ENCODE measurements at regions not wholly inside any gene's neighbourhood (a gene's known extent, or its start where the extent isn't known, plus 50 kb on each side); places are given as distances from the start of the nearest gene placed in this dataset.

DNA sequence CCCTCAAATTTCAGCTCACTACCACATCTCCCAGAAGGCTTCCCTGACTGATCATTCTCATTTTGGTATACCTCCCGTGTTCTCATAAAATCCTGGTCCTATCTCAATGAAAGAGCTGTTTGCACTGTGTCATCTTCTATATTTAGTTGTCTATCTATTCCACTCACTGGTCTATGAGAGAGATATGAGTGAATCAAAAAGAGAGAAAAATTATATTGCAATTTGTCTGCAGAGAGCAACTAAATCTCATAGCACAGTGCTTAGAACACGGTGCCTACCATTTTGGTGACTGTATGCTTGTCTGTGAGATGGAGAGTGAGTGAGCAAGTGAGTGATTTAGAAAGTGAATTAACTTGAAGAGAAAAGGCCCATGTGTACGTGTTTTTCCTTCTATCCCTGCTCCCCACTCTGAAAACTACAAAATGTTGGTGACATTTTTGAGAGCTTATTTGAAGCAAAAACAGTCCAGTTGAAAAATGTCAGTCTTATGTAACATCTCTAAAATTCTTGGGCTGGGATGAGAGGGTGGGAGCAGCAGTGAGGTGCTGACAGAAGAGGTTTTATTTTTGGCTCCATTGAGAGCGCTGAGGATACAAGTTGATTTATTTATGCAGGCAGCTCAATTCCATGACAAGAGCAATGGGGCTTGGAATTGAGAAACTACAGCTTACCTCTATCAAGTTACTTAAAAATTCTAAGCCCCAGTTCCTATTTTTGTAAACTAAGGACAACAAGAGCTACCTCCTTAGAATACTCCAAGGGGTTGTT lies 373.5 kb upstream of the CHST9 start:
- H3K9me3 ChIP-seq (ENCODE audit: control insufficient read depth, insufficient read depth, low read depth, low read length): no peaks in the 10 kb centered on the region
- H3K79me2 ChIP-seq (ENCODE audit: control insufficient read depth, insufficient read depth, low read length): no peaks in the 10 kb centered on the region
- DNase-seq (ENCODE audit: low read depth in 2 of 2): no peak
- H3K4me1 ChIP-seq (ENCODE audit: control insufficient read depth, extremely low read depth, insufficient read depth, low read length): no peaks in the 10 kb centered on the region
- no peak overlapping the region for H3K4me2 ChIP-seq (ENCODE audit: extremely low read depth, insufficient read depth, low read length)
- H3K4me3 ChIP-seq (replicated peaks in 1 of 4; ENCODE audit: control extremely low read depth in 1 of 4, insufficient read depth in 1 of 4, low read depth in 3 of 4, low read length in 4 of 4): no peak overlapping the region
- H3K27ac ChIP-seq (ENCODE audit: insufficient read depth, low read length): no peak overlapping the region
- H2AFZ ChIP-seq (ENCODE audit: low read length): no peak overlapping the region
- TF ChIP-seq EZH2 (IDR thresholded peaks at IDR 0.05; ENCODE audit: low read length, missing control alignments): no peak
- TF ChIP-seq, protein P1, sequence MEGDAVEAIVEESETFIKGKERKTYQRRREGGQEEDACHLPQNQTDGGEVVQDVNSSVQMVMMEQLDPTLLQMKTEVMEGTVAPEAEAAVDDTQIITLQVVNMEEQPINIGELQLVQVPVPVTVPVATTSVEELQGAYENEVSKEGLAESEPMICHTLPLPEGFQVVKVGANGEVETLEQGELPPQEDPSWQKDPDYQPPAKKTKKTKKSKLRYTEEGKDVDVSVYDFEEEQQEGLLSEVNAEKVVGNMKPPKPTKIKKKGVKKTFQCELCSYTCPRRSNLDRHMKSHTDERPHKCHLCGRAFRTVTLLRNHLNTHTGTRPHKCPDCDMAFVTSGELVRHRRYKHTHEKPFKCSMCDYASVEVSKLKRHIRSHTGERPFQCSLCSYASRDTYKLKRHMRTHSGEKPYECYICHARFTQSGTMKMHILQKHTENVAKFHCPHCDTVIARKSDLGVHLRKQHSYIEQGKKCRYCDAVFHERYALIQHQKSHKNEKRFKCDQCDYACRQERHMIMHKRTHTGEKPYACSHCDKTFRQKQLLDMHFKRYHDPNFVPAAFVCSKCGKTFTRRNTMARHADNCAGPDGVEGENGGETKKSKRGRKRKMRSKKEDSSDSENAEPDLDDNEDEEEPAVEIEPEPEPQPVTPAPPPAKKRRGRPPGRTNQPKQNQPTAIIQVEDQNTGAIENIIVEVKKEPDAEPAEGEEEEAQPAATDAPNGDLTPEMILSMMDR (conservative IDR thresholded peaks at IDR 0.05 in 1 of 2, IDR thresholded peaks at IDR 0.05 in 1 of 2; ENCODE audit: low read depth in 1 of 2, low read length in 2 of 2): no peak
- H3K27me3 ChIP-seq (ENCODE audit: control insufficient read depth, insufficient read depth, low read length): no peaks in the 10 kb centered on the region
- no peaks in the 10 kb centered on the region for H4K20me1 ChIP-seq (ENCODE audit: control insufficient read depth, extremely low read depth, insufficient read depth, low read length)
- no peak overlapping the region for H3K9ac ChIP-seq (ENCODE audit: insufficient read depth, low read length)
- no peaks in the 10 kb centered on the region for H3K36me3 ChIP-seq (ENCODE audit: control insufficient read depth, insufficient read depth, low read length)

DNA sequence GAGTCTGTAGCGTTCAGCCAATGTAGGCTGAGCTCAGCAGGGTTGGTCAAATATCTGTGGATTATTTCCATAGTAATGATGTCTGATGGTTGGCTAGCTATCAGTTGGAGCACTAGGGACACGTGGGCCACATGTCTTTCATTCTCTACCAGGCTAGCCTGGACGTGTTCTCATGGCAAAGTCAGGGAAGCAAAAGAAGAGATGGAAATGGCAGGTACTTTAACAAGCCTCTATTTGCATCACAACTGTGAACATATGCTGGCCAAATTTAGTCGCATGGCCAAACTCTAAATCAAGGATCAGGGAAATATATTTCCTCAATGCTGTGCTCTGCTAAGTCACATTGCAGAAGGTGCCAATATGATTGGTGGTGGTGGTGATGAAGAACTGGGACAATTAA lies 371.6 kb upstream of the CHST9 start:
- Histone ChIP-seq H3K4me1 (ENCODE audit: control insufficient read depth, extremely low read depth, insufficient read depth, low read length) (no peaks in the 10 kb centered on the region), H3K27ac (ENCODE audit: insufficient read depth, low read length) (no peak overlapping the region), H3K79me2 (ENCODE audit: control insufficient read depth, insufficient read depth, low read length) (no peaks in the 10 kb centered on the region), H3K4me3 (replicated peaks in 1 of 4; ENCODE audit: control extremely low read depth in 1 of 4, insufficient read depth in 1 of 4, low read depth in 3 of 4, low read length in 4 of 4) (no peak overlapping the region), H3K36me3 (ENCODE audit: control insufficient read depth, insufficient read depth, low read length) (no peaks in the 10 kb centered on the region), H3K4me2 (ENCODE audit: extremely low read depth, insufficient read depth, low read length) (no peak overlapping the region), H2AFZ (ENCODE audit: low read length) (no peak overlapping the region), H3K27me3 (ENCODE audit: control insufficient read depth, insufficient read depth, low read length) (no peaks in the 10 kb centered on the region), H3K9ac (ENCODE audit: insufficient read depth, low read length) (no peak overlapping the region), H4K20me1 (ENCODE audit: control insufficient read depth, extremely low read depth, insufficient read depth, low read length) (no peaks in the 10 kb centered on the region), H3K9me3 (ENCODE audit: control insufficient read depth, insufficient read depth, low read depth, low read length) (no peaks in the 10 kb centered on the region)
- no peak for DNase-seq (ENCODE audit: low read depth in 2 of 2)
- TF ChIP-seq EZH2 (IDR thresholded peaks at IDR 0.05; ENCODE audit: low read length, missing control alignments): no peak
- TF ChIP-seq, protein P1 (conservative IDR thresholded peaks at IDR 0.05 in 1 of 2, IDR thresholded peaks at IDR 0.05 in 1 of 2; ENCODE audit: low read depth in 1 of 2, low read length in 2 of 2): no peak

DNA sequence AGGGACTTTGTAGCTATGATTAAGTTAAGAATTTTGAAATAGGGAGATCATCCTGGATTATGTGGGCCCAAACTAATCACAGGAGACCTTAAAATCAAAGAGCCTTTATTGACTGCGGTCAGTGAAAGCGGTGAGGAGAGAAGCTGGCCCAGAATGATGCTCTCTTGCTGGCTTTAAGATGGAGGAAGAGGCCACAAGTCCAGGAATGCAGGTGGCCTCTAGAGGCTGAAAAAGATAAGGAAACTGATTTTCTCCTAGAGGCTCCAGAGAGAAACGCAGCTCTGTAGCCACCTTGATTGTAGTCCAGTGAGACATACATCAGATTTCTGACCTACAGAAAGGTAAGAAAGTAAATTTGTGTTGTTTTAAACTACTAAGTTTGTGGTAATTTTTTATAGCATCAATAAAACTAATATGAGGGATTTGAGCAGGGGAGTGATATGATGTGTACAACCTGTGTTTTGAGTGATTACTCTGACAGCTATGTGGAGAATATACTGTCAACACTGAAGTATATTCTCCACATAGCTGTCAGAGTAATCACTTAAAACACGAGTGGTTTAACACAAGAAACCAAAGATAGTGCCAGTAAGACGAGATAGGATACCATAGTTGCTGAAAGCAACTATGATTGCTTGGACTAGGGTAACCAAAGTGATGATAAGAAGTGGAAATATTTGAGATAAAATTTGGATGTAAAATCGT lies 364.4 kb upstream of the CHST9 start:
- H3K79me2 ChIP-seq (ENCODE audit: control insufficient read depth, insufficient read depth, low read length): no peaks in the 10 kb centered on the region
- TF ChIP-seq, protein P1 (conservative IDR thresholded peaks at IDR 0.05 in 1 of 2, IDR thresholded peaks at IDR 0.05 in 1 of 2; ENCODE audit: low read depth in 1 of 2, low read length in 2 of 2): no peak
- TF ChIP-seq EZH2 (IDR thresholded peaks at IDR 0.05; ENCODE audit: low read length, missing control alignments): no peak
- no peaks in the 10 kb centered on the region for H4K20me1 ChIP-seq (ENCODE audit: control insufficient read depth, extremely low read depth, insufficient read depth, low read length)

More for the DNA sequence above, 364.4 kb upstream of the CHST9 start:
- Histone ChIP-seq H3K4me3 (replicated peaks in 1 of 4; ENCODE audit: control extremely low read depth in 1 of 4, insufficient read depth in 1 of 4, low read depth in 3 of 4, low read length in 4 of 4) (no peak overlapping the region), H3K27ac (ENCODE audit: insufficient read depth, low read length) (no peak overlapping the region), H2AFZ (ENCODE audit: low read length) (no peak overlapping the region), H3K27me3 (ENCODE audit: control insufficient read depth, insufficient read depth, low read length) (no peaks in the 10 kb centered on the region), H3K4me2 (ENCODE audit: extremely low read depth, insufficient read depth, low read length) (no peak overlapping the region), H3K4me1 (ENCODE audit: control insufficient read depth, extremely low read depth, insufficient read depth, low read length) (no peaks in the 10 kb centered on the region), H3K9ac (ENCODE audit: insufficient read depth, low read length) (no peak overlapping the region), H3K9me3 (ENCODE audit: control insufficient read depth, insufficient read depth, low read depth, low read length) (no peaks in the 10 kb centered on the region), H3K36me3 (ENCODE audit: control insufficient read depth, insufficient read depth, low read length) (no peaks in the 10 kb centered on the region)
- no peak for DNase-seq (ENCODE audit: low read depth in 2 of 2)

Data from fibroblast of lung (primary cell).